ENCODE measurements at regions not wholly inside any gene's neighbourhood (a gene's known extent, or its start where the extent isn't known, plus 50 kb on each side); places are given as distances from the start of the nearest gene placed in this dataset.

DNA sequence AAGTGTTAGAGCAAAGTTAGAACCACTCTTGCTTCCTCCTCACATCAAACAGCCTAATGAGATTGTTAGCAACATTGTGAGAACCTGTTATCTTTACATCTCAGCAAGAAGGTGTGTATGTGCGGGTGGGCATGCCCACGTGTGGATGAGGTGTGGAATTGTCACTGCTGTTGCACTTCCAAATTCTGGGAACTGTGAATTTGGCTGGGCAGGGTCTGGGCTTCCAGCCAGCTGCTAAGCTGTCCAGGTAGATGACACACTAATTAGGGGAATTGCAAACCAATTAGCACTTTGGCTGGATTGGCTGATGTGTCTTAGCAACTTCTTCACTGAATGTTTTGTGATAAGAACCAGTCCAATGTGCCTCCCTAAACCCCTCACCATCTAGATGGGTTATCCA lies 848.2 kb downstream of the DHX35 start:
- H3K27me3 Mint-ChIP-seq (ENCODE audit: low read depth): peaks cover 2% of the 10 kb centered on the region; the same call in 1 of the 2 replicates
- CTCF ChIA-PET: interaction anchor here (0.9 kb wide), 1 partner anchor 64 kb away, joined by 3 read pairs; no protein-coding TSS in a partner anchor

DNA sequence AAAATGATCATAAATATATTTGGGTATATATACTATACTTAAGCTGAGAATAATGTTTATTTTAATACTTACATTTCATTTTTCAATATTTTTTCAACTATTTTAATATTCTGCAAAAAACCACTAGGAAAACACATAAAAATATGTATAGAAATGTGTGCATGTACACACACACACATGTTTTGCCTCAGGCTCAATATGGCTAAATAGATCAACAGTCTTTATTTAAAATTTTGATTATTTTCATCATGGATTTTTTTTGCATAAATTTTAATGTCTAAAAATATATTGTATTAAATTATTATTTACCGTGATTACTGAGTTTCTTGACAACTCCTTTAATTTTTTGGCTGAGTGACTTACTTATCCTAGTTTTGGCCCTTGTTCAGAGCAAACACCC lies 846.5 kb downstream of the DHX35 start:
- H3K9me3 Mint-ChIP-seq: peaks cover 4% of the 10 kb centered on the region; the same call in 1 of the 2 replicates
- ChIA-PET CTCF (interaction anchor here (1.1 kb wide), 1 partner anchor 66 kb away, joined by 5 read pairs; no protein-coding TSS in a partner anchor), POLR2A (no interaction called here)
- peaks cover 4% of the 10 kb centered on the region for H3K4me1 Mint-ChIP-seq
- H3K4me3 Mint-ChIP-seq: no peak overlapping the region
- TF ChIP-seq, protein P1, sequence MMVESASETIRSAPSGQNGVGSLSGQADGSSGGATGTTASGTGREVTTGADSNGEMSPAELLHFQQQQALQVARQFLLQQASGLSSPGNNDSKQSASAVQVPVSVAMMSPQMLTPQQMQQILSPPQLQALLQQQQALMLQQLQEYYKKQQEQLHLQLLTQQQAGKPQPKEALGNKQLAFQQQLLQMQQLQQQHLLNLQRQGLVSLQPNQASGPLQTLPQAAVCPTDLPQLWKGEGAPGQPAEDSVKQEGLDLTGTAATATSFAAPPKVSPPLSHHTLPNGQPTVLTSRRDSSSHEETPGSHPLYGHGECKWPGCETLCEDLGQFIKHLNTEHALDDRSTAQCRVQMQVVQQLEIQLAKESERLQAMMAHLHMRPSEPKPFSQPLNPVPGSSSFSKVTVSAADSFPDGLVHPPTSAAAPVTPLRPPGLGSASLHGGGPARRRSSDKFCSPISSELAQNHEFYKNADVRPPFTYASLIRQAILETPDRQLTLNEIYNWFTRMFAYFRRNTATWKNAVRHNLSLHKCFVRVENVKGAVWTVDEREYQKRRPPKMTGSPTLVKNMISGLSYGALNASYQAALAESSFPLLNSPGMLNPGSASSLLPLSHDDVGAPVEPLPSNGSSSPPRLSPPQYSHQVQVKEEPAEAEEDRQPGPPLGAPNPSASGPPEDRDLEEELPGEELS (CRISPR knock-in tag; IDR thresholded peaks at IDR 0.05): no peak
- TF ChIP-seq, protein P2, sequence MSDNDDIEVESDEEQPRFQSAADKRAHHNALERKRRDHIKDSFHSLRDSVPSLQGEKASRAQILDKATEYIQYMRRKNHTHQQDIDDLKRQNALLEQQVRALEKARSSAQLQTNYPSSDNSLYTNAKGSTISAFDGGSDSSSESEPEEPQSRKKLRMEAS (CRISPR knock-in tag; IDR thresholded peaks at IDR 0.05): no peak
- TF ChIP-seq HMGA2 (CRISPR knock-in tag; IDR thresholded peaks at IDR 0.05): peak; percentile 57; the same call in 1 of the 2 replicates
- H3K36me3 Mint-ChIP-seq: 0 out of 2 replicates have a peak, but pooled peaks cover 2% of the 10 kb centered on the region
- H3K27ac Mint-ChIP-seq: no peak overlapping the region
- DNase-seq (ENCODE audit: low spot score) (no peak), ATAC-seq (no peak)
- H3K27me3 Mint-ChIP-seq (ENCODE audit: low read depth): peaks cover 2% of the 10 kb centered on the region; the same call in 1 of the 2 replicates

More for the DNA sequence above, 848.2 kb downstream of the DHX35 start:
- no peak overlapping the region for H3K27ac Mint-ChIP-seq
- ATAC-seq (no peak), DNase-seq (ENCODE audit: low spot score) (no peak)
- H3K4me3 Mint-ChIP-seq: no peak overlapping the region
- H3K36me3 Mint-ChIP-seq: 0 out of 2 replicates have a peak, but pooled peaks cover 2% of the 10 kb centered on the region
- H3K9me3 Mint-ChIP-seq: peaks cover 4% of the 10 kb centered on the region; the same call in 1 of the 2 replicates
- POLR2A ChIA-PET: no interaction called here
- TF ChIP-seq GRHL2 (CRISPR knock-in tag; IDR thresholded peaks at IDR 0.05; ENCODE audit: insufficient replicate concordance, severe bottlenecking): no peak
- peaks cover 4% of the 10 kb centered on the region for H3K4me1 Mint-ChIP-seq

DNA sequence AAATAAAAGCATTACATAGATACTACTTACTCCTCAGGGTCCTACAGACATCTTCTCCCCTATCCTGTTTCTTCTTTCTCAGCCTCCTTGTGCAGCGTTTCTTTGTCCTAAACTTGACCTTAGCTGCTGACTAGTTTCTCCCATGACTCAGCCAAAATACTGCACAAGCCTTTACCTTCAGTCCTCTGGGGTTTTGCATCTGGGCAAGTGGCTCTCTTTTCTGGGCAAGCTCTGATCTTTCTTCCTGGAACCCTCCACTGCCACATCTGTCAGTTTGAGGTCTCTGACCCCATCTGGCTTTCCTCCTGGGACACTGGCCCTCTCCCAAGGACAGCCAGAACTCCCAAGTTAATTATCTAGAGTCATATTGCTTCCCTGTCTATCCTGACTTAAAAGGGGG lies 838.4 kb downstream of the DHX35 start:
- peaks cover 14% of the 10 kb centered on the region for H3K9me3 Mint-ChIP-seq
- no peak overlapping the region for H3K4me3 Mint-ChIP-seq
- POLR2A ChIA-PET: no interaction called here
- H3K27ac Mint-ChIP-seq: no peak overlapping the region
- DNase-seq (ENCODE audit: low spot score) (no peak), ATAC-seq (no peak)
- no peaks in the 10 kb centered on the region for H3K27me3 Mint-ChIP-seq (ENCODE audit: low read depth)
- TF ChIP-seq, protein P3, sequence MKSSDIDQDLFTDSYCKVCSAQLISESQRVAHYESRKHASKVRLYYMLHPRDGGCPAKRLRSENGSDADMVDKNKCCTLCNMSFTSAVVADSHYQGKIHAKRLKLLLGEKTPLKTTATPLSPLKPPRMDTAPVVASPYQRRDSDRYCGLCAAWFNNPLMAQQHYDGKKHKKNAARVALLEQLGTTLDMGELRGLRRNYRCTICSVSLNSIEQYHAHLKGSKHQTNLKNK (CRISPR knock-in tag; IDR thresholded peaks at IDR 0.05): no peak
- no peak for TF ChIP-seq ETV6 (CRISPR knock-in tag; IDR thresholded peaks at IDR 0.05)
- no peak for TF ChIP-seq CREM (CRISPR knock-in tag; IDR thresholded peaks at IDR 0.05)
- no peak for TF ChIP-seq KAT7 (CRISPR knock-in tag; IDR thresholded peaks at IDR 0.05; ENCODE audit: borderline replicate concordance)
- TF ChIP-seq FOXJ3 (CRISPR knock-in tag; IDR thresholded peaks at IDR 0.05; ENCODE audit: borderline replicate concordance): no peak
- TF ChIP-seq RELA (CRISPR knock-in tag; IDR thresholded peaks at IDR 0.05; ENCODE audit: borderline replicate concordance): no peak
- TF ChIP-seq, protein P4, sequence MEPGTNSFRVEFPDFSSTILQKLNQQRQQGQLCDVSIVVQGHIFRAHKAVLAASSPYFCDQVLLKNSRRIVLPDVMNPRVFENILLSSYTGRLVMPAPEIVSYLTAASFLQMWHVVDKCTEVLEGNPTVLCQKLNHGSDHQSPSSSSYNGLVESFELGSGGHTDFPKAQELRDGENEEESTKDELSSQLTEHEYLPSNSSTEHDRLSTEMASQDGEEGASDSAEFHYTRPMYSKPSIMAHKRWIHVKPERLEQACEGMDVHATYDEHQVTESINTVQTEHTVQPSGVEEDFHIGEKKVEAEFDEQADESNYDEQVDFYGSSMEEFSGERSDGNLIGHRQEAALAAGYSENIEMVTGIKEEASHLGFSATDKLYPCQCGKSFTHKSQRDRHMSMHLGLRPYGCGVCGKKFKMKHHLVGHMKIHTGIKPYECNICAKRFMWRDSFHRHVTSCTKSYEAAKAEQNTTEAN (CRISPR knock-in tag; IDR thresholded peaks at IDR 0.05): no peak
- H3K4me1 Mint-ChIP-seq: peaks cover 3% of the 10 kb centered on the region
- CTCF ChIA-PET: no interaction called here
- H3K36me3 Mint-ChIP-seq: peaks cover 10% of the 10 kb centered on the region

DNA sequence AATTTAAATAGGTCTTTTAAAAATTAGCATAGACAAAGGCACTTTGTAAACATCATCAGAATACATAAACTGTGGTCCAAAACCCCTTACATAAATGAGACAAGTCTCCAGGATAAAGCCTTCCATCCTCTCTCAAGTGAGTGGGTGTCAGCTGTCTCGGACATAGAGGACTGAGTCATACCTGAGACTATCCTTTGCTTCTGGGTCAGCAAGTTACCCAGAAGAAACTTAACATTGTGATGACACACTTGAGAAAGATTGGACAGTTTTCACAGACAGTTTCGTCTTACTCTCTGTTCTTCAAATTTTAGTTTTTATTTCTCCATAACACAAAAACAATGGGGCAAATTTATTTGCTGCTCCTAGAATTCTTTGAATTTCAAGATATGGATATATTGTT lies 838.0 kb downstream of the DHX35 start:
- Mint-ChIP-seq H3K27ac (no peak overlapping the region), H3K4me1 (peaks cover 3% of the 10 kb centered on the region), H3K27me3 (ENCODE audit: low read depth) (no peaks in the 10 kb centered on the region), H3K4me3 (no peak overlapping the region), H3K36me3 (peaks cover 10% of the 10 kb centered on the region), H3K9me3 (peaks cover 14% of the 10 kb centered on the region)
- ChIA-PET CTCF (no interaction called here), POLR2A (no interaction called here)
- ATAC-seq: no peak
- no peak for DNase-seq (ENCODE audit: low spot score)
- TF ChIP-seq TCF7 (CRISPR knock-in tag; IDR thresholded peaks at IDR 0.05; ENCODE audit: low read depth) (no peak), ZNF423 (CRISPR knock-in tag; IDR thresholded peaks at IDR 0.05) (no peak), IRF2 (CRISPR knock-in tag; IDR thresholded peaks at IDR 0.05; ENCODE audit: borderline replicate concordance, low read depth) (no peak), TP53 (CRISPR knock-in tag; IDR thresholded peaks at IDR 0.05) (no peak), NR1H2 (CRISPR knock-in tag; IDR thresholded peaks at IDR 0.05) (no peak)
- TF ChIP-seq, protein P5, sequence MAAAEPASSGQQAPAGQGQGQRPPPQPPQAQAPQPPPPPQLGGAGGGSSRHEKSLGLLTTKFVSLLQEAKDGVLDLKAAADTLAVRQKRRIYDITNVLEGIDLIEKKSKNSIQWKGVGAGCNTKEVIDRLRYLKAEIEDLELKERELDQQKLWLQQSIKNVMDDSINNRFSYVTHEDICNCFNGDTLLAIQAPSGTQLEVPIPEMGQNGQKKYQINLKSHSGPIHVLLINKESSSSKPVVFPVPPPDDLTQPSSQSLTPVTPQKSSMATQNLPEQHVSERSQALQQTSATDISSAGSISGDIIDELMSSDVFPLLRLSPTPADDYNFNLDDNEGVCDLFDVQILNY (CRISPR knock-in tag; IDR thresholded peaks at IDR 0.05): no peak
- TF ChIP-seq, protein P6, sequence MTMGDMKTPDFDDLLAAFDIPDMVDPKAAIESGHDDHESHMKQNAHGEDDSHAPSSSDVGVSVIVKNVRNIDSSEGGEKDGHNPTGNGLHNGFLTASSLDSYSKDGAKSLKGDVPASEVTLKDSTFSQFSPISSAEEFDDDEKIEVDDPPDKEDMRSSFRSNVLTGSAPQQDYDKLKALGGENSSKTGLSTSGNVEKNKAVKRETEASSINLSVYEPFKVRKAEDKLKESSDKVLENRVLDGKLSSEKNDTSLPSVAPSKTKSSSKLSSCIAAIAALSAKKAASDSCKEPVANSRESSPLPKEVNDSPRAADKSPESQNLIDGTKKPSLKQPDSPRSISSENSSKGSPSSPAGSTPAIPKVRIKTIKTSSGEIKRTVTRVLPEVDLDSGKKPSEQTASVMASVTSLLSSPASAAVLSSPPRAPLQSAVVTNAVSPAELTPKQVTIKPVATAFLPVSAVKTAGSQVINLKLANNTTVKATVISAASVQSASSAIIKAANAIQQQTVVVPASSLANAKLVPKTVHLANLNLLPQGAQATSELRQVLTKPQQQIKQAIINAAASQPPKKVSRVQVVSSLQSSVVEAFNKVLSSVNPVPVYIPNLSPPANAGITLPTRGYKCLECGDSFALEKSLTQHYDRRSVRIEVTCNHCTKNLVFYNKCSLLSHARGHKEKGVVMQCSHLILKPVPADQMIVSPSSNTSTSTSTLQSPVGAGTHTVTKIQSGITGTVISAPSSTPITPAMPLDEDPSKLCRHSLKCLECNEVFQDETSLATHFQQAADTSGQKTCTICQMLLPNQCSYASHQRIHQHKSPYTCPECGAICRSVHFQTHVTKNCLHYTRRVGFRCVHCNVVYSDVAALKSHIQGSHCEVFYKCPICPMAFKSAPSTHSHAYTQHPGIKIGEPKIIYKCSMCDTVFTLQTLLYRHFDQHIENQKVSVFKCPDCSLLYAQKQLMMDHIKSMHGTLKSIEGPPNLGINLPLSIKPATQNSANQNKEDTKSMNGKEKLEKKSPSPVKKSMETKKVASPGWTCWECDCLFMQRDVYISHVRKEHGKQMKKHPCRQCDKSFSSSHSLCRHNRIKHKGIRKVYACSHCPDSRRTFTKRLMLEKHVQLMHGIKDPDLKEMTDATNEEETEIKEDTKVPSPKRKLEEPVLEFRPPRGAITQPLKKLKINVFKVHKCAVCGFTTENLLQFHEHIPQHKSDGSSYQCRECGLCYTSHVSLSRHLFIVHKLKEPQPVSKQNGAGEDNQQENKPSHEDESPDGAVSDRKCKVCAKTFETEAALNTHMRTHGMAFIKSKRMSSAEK (CRISPR knock-in tag; IDR thresholded peaks at IDR 0.05; ENCODE audit: borderline replicate concordance): no peak
- TF ChIP-seq, protein P7, sequence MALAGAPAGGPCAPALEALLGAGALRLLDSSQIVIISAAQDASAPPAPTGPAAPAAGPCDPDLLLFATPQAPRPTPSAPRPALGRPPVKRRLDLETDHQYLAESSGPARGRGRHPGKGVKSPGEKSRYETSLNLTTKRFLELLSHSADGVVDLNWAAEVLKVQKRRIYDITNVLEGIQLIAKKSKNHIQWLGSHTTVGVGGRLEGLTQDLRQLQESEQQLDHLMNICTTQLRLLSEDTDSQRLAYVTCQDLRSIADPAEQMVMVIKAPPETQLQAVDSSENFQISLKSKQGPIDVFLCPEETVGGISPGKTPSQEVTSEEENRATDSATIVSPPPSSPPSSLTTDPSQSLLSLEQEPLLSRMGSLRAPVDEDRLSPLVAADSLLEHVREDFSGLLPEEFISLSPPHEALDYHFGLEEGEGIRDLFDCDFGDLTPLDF (CRISPR knock-in tag; IDR thresholded peaks at IDR 0.05): no peak

Measured in WTC11 (cell line).